NCI-H1694 treated with DMSO at 0.1 percent for 48 hours (cell line): ENCODE measurements at regions not wholly inside any gene's neighbourhood (a gene's known extent, or its start where the extent isn't known, plus 50 kb on each side); places are given as distances from the start of the nearest gene placed in this dataset.
"Not testable (repeated sequence)": the region's sequence is repeated elsewhere in the genome, so short reads cannot be mapped to it uniquely, and the experiment has no call there.

Experiments used
- DNase-seq: peaks from one replicate; lab custom pipeline; 2025; lab: John Stamatoyannopoulos, UW

DNA sequence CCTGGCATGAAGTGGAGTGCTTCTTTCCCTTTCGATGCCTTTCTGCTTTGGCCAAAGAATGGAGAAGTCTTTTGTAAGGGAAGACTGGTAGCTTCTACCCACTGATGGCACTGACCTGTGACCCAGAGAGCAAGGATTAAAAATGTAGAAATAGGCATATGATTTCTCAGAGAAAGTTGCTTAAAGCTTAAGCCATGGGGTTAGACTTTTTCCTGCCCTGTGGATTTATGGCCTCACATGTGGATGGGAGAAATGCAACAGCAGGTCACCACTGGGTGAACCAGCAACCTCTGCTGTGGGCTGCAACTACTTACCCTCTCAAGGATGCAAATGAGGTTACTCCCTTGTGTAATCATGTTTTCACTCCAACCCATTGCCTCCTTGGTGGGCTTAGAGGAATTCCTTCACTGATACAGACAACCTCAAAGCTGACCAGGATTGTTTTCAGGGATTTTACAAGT is 86.7 kb upstream of the CDC42EP3 start:
- DNase-seq: not testable (repeated sequence)

DNA sequence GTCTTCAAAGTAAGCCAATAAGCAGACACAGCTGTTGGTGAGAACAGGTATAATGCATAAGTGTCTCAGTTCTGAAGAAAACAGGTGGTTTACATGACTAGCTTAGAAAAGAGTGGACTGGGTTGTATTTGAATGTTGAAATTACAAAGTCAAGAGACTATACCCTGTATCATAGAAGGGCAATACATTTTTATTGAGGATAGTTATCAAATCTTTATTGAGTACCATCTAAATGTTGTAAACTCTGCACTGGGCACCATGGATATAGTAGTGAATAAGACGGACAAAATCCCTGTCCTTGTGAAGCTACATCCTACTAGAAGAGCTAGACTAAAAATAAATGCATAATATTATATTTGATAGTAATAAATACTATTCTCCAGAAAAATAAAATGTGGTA is 88.5 kb upstream of the CDC42EP3 start:
- DNase-seq: not testable (repeated sequence)

DNA sequence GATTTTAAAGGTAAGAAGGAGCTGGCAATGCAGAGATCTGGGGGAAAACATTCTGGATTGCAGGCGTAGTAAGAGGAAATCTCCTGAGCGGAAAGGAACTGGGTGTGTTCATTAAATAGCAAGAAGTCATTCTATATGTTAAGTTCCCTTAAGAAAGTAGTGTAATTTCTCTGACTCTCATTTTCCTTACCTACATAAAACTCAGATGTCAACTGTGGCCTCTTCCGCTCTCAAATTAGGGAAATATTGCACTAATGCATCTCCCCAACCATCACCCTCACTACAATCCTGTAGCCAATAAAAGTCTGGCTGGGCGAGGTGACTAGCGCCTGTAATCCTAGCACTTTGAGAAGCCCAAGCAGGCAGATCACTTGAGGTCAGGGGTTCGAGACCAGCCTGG is 89.0 kb upstream of the CDC42EP3 start:
- DNase-seq: no peak

DNA sequence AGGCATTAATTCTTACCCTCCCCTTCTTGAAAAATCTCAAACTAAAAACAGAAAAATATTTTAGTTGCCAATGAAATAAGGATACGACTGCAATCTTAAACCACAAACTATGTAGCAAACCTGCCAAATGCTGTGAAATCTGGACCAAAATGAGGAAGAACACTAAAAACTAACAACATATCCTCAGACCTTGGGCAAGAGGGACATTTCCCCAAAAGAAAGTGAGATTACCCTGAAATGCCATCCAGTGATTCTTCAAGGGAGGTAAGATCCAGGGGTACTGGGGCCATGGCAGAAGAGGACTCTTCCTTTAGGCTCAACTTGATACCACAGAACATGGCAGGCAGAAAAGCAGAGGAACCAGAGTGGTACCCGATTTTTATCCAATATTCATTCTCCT is 90.8 kb upstream of the CDC42EP3 start:
- not testable (repeated sequence) for DNase-seq

GRCh38 chr2:37764739-37765138 is 93.3 kb upstream of the CDC42EP3 start:
- no peak for DNase-seq

DNA sequence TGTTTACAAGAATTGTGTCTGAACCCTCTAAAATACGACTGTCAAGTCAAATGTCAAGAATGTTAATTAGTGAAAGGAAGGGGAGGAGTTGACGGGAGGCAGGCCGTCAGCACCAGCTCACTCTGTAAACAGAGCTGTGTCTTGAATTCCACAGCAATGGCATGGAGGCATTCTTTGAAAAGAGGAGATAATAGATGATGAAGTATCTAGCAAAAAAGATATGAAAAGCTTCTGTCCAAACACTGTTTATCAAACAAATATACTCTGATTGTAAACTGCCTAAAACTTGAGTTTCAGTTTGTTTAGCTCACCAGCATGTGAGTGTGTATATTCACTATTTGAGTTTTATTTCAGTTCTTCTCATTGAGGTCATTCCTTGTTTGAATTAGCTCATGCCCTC is 94.7 kb upstream of the CDC42EP3 start:
- DNase-seq: no peak

- no peak for DNase-seq
Measured at GRCh38 chr2:37767046-37767445, 95.6 kb upstream of the CDC42EP3 start.

DNA sequence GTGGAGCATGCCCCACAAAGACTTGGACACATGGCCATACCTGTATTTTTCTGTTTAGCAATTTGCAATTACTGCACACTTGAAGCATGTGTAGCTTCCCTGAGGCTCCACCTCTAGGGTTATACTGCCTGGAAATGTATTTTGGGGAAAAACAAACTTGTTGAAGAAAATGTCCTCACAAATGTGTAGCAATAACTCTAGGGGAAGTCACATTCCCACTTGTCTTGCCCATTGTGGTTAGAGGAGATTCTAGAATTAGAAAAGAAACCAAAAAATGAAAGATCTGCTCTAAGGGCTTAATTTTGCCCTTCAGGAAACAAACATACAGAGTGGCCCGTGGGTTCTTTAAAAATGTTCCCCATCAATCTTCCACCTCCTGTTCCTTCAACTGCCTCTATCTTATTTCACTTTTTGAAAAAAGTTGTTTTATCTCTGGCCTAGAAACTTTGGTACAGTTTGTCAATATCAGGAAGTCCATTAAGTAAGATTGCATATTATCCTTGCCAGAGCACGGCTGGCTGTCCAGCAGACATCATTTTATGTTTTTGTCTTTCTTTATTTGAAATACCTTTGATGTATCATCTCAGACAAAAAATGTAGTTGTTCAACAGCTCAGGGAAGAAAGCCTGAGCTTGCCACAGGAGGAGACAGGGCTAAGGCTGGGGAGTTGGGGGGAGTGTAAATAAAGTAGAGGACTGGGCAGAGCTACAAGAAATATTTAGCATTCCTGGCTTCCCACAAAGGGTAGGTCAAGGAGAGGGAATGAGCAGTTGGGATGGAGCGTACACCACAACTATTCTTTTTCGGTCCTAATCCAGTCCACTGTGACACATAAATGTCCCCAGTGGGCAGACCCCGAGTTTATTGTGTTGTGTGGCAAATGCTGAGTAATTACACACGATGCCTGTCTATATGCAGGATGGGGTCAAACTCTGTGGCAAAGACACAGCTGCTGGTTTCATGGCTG is 96.8 kb upstream of the CDC42EP3 start:
- DNase-seq: no peak

GRCh38 chr2:37769551-37769950 is 98.1 kb upstream of the CDC42EP3 start:
- DNase-seq: no peak

- DNase-seq: no peak
Measured at GRCh38 chr2:37770797-37771196, 99.4 kb upstream of the CDC42EP3 start.

DNA sequence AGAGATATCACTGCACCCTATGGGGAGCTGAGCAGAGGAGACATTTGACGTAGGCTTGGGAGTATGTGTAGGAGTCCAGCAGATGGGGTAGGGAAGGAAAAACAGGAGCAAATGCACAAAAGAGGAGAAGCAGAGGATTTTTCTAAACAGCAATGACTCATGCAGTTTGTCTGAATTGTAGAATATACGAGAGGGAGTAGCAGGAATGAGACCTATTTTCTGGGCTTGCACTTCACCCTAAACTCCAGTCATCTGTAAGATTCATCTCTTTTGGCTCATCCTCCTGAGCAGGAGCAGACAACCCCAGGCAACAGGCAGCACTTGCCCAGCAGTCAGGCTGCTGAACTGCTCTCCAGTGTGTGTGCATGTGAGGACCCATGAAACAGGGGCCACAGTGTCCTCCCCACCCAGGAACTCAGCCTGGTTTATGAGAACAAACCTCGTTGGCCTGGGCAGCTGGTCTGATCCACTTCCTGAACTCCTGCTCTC is 100.2 kb upstream of the CDC42EP3 start:
- no peak for DNase-seq

DNA sequence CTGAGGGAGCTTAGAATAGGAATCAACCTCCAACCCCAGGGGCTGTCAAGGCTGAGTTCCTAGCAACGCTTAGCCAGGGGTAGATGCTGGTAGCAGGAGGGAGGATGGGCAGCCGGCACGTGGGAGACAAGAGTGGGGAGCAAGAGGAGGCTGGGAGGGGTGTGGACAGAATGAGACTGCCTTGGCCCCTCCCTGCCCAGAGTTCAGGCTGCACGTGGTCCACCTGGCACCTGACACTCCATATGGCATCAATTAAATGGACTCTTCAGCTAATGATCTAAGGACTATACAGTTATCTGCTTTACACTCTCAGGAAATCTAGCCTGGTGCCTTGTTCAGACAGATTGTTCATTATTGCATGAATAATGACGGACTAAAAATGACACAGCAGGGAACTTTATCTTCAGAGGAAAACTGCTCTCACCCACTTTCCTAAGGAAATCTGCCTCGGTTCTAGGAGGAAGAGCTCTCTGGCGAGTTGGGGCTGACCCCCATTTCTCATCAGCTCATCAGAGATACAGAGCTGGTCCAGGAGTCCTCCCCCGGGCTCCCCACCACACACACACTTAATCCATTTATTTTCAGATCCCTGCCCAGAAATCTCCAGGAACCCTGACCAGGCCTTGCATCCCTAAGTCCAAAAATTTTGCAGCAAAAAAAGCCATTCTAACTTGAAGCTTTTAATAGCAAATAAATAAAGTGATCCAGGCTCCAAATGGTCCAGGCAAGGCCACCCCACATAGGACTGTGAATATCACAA is 102.1 kb upstream of the CDC42EP3 start:
- DNase-seq: no peak

DNA sequence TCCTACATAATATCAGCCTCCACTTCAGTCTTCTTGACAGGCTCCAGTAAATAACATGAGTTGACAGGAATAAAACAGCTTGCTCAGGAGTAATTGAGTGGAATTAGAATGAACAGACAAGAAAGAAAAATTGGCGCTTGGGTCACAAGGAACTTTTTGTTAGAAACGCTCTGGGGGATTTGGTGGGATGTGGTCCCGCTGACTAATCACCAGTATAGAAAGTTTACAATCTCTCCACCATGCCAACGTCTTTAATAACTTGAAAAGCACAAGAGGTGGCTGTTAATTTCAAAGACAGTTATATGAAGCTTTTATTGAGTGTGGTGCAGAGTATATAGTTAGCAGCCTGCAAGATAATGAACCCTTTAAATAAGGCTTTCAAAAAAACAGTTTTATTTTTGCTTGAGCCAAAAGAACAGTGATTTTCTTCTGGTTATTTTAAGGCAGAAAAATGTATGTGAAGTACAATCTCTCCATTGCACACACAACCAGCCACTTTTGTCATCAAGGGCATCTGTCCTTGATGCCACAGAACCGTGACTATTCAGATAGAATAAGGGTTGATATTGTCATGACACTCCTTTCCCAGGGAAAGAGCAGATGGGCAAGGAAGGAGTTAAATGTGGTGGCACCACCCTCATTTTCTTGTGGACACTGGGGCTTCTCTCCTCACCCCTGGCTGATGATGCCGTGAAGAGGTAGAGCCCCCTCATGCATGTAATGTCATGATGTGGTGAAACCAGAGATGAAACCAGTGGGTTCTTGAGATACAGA is 102.9 kb upstream of the CDC42EP3 start:
- DNase-seq: not testable (repeated sequence)

DNA sequence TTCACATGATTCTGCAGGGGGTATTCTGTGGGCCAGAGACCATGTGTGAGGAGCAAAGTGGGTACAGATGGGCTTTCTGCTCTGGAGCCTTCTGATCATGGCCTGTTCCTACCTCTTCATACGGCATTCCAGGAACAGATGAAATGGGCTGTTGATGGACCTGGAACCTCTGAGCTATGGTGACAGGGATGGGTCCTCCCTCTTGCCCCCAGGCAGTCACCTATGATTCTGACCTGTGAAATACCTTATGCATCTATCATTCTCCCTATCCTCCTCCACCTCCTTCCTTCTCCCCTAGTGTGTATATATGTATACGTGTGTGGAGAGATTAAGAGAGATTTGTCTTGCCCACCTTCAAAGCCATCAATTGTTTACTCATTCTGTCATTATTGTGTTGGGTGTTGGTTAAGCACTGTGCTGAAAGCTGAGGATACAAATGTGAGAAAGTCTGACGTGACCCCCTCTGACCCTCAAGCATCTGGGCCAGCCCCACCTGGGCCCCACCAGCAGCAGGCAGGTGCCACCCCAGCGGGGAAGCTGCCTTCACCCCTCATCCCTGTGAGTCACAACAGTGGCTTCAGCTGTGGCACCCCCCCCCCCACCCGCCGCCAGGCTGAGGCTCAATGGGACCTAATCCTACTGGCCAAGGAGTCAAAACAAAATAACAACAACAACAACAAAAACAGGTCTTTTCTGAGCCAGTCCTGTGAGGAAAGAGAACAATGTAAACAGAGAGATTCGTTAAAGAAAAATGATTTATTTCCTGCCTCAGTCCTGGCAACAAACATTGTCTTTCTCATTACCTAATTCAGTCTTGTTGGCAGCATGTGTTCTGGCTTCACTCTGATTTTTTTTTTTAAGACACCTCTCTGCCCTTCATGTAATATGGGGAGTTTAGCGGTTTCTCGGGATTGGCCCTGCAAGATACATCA is 103.8 kb upstream of the CDC42EP3 start:
- no peak for DNase-seq

GRCh38 chr2:37775908-37776250 is 104.4 kb upstream of the CDC42EP3 start:
- DNase-seq: no peak

GRCh38 chr2:37776487-37776886 is 105.0 kb upstream of the CDC42EP3 start:
- DNase-seq: no peak

DNA sequence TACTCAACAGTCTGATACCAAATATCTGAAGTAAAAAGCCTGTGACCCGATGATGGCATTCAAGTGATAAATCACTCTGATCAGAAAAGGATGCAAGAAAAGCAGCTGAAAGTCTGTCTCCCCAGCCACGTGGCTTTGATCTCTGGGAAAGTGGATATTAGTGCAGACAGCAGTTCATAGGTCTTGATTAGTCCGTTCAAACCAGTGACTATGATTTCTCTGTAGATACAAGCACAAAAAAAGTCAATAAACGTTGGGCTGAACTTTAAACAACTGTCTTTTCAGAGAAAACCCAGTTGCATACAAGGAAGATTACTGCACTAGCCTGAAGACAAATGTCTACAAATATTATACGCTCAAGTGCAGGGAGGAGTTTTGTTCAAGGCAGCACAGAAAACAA is 107.7 kb upstream of the CDC42EP3 start:
- no peak for DNase-seq

GRCh38 chr2:37779611-37780386 is 108.4 kb upstream of the CDC42EP3 start:
- DNase-seq: no peak

DNA sequence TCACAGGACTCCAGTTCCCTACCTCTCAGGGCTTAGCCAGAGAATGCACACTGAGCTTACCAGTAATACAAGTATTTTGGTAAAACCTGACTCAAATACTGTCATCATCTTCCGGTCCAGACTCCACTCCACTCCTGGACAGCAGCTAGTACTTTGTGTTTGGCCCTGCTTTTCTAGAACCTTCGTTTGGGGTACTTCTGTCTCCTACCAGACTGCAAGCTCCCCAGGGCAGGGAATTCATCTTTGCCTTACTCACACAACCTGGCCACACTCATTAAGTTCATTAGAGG is 108.9 kb upstream of the CDC42EP3 start:
- no peak for DNase-seq

- no peak for DNase-seq
Measured at GRCh38 chr2:37781028-37781427, 109.6 kb upstream of the CDC42EP3 start.
